ENCODE measurements at regions not wholly inside any gene's neighbourhood (a gene's known extent, or its start where the extent isn't known, plus 50 kb on each side); places are given as distances from the start of the nearest gene placed in this dataset.
"Not testable (repeated sequence)": the region's sequence is repeated elsewhere in the genome, so short reads cannot be mapped to it uniquely, and the experiment has no call there.

DNA sequence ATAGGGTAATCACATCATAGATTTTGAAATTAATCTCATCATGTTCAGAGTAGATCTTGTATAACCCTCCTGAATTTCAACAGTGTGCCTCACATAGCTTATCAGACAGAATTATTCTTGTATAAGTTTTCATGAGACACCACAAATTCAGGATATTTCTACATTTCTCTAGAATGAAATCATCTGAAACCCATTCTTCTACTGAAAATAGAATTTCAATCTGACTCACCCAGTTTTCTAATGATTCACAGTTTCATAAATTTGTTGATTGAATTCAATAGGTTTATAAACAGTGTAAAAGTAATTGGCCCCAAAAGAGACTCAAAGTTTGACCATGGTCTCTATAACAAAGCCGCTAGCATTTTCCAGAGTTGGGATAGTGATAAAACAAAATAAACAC, 1082.6 kb upstream of the EPHA6 start:
- Histone ChIP-seq H3K79me2 (ENCODE audit: low read length) (no peaks in the 10 kb centered on the region), H3K9me2 (replicated peaks; ENCODE audit: low read length) (no peaks in the 10 kb centered on the region), H3K9me3 (ENCODE audit: low read length) (no peaks in the 10 kb centered on the region), H3K27ac (ENCODE audit: low read length) (no peak overlapping the region), H3F3A (ENCODE audit: low read length, unreplicated experiment) (no peaks in the 10 kb centered on the region), H3K27me3 (ENCODE audit: low read length) (no peaks in the 10 kb centered on the region), H3K9ac (ENCODE audit: low read length) (no peak overlapping the region), H4K20me1 (ENCODE audit: low read length) (no peaks in the 10 kb centered on the region), H3K4me1 (ENCODE audit: insufficient read depth, low read length) (no peaks in the 10 kb centered on the region), H3K36me3 (ENCODE audit: low read depth, low read length) (no peaks in the 10 kb centered on the region), H2AFZ (ENCODE audit: low read length) (no peak overlapping the region), H3K4me3 (ENCODE audit: low read length) (no peak overlapping the region), H3K4me2 (ENCODE audit: low read length) (no peak overlapping the region)
- TF ChIP-seq EZH2 (IDR thresholded peaks at IDR 0.05; ENCODE audit: low read length, unreplicated experiment) (no peak), EZH2phosphoT487 (IDR thresholded peaks at IDR 0.05; ENCODE audit: borderline replicate concordance, low read length) (no peak)
- ChIA-PET CTCF (no interaction called here), POLR2A (ENCODE audit: unreplicated experiment) (no interaction called here)
- BruUV-seq (replicated peaks): no TSS peak
- no peak for ATAC-seq
- DNase-seq: peak; percentile 9
- intact Hi-C loops (cut with micrococcal nuclease): no loop called here

DNA sequence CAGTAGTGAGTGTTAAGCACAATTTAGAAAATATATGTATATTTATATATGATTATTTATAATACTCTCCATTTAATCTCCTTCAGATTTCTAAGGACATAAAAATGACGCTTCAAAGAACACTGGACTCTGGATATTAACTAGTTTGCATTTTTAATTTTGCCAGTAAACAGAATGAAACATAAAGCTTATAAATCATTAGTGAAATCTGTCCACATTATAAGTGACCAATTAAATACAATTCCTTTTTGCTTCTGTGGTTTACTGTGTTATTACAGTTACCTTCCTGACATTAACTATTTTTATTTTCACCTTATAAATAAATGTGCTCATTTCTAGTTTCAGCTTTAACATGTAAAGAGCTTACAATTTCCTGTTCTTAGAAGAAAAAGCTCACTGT, 1081.1 kb upstream of the EPHA6 start:
- Histone ChIP-seq H3K9me2 (replicated peaks; ENCODE audit: low read length) (no peaks in the 10 kb centered on the region), H3K27ac (ENCODE audit: low read length) (no peak overlapping the region), H4K20me1 (ENCODE audit: low read length) (no peaks in the 10 kb centered on the region), H3K9ac (ENCODE audit: low read length) (no peak overlapping the region), H3K4me2 (ENCODE audit: low read length) (no peak overlapping the region), H3F3A (ENCODE audit: low read length, unreplicated experiment) (no peaks in the 10 kb centered on the region), H2AFZ (ENCODE audit: low read length) (no peak overlapping the region), H3K9me3 (ENCODE audit: low read length) (no peaks in the 10 kb centered on the region), H3K27me3 (ENCODE audit: low read length) (no peaks in the 10 kb centered on the region), H3K79me2 (ENCODE audit: low read length) (no peaks in the 10 kb centered on the region), H3K4me3 (ENCODE audit: low read length) (no peak overlapping the region), H3K36me3 (ENCODE audit: low read depth, low read length) (no peaks in the 10 kb centered on the region), H3K4me1 (ENCODE audit: insufficient read depth, low read length) (no peaks in the 10 kb centered on the region)
- intact Hi-C loops (cut with micrococcal nuclease): no loop called here
- no peak for ATAC-seq
- no peak for TF ChIP-seq EZH2 (IDR thresholded peaks at IDR 0.05; ENCODE audit: low read length, unreplicated experiment)
- TF ChIP-seq EZH2phosphoT487 (IDR thresholded peaks at IDR 0.05; ENCODE audit: borderline replicate concordance, low read length): no peak
- TF ChIP-seq, protein P1, sequence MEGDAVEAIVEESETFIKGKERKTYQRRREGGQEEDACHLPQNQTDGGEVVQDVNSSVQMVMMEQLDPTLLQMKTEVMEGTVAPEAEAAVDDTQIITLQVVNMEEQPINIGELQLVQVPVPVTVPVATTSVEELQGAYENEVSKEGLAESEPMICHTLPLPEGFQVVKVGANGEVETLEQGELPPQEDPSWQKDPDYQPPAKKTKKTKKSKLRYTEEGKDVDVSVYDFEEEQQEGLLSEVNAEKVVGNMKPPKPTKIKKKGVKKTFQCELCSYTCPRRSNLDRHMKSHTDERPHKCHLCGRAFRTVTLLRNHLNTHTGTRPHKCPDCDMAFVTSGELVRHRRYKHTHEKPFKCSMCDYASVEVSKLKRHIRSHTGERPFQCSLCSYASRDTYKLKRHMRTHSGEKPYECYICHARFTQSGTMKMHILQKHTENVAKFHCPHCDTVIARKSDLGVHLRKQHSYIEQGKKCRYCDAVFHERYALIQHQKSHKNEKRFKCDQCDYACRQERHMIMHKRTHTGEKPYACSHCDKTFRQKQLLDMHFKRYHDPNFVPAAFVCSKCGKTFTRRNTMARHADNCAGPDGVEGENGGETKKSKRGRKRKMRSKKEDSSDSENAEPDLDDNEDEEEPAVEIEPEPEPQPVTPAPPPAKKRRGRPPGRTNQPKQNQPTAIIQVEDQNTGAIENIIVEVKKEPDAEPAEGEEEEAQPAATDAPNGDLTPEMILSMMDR (conservative IDR thresholded peaks at IDR 0.05; ENCODE audit: low read depth, low read length): no peak
- POLR2A ChIA-PET (ENCODE audit: unreplicated experiment): no interaction called here
- DNase-seq: no peak
- BruUV-seq (replicated peaks): no TSS peak
- CTCF ChIA-PET: no interaction called here

DNA sequence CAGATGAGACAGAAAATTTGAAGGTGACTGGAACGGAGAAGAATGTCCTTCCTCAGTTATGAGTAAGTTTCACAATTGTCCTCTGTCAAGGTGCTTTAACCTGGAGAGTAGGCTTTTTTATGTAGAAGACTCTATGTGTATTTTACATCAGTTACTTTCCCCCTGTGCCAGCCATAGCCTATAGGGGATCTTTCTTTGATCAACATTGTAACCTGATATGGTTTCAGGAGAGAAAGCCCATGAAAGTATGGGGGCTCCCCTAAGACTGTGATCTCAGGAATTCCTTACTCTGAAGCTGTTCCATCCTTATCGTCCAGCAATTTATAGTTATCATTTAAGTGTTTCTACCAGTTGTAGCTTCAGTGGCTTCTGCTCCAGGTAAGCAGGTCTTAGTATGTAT, 1076.3 kb upstream of the EPHA6 start:
- Histone ChIP-seq H3K4me3 (ENCODE audit: low read length) (no peak overlapping the region), H4K20me1 (ENCODE audit: low read length) (no peaks in the 10 kb centered on the region), H3K36me3 (ENCODE audit: low read depth, low read length) (no peaks in the 10 kb centered on the region), H3K4me2 (ENCODE audit: low read length) (no peak overlapping the region), H3K9me3 (ENCODE audit: low read length) (no peaks in the 10 kb centered on the region), H2AFZ (ENCODE audit: low read length) (no peak overlapping the region), H3K27ac (ENCODE audit: low read length) (no peak overlapping the region), H3K9ac (ENCODE audit: low read length) (no peak overlapping the region), H3K27me3 (ENCODE audit: low read length) (no peaks in the 10 kb centered on the region), H3K79me2 (ENCODE audit: low read length) (no peaks in the 10 kb centered on the region), H3K9me2 (replicated peaks; ENCODE audit: low read length) (no peaks in the 10 kb centered on the region), H3F3A (ENCODE audit: low read length, unreplicated experiment) (no peaks in the 10 kb centered on the region), H3K4me1 (ENCODE audit: insufficient read depth, low read length) (no peaks in the 10 kb centered on the region)
- POLR2A ChIA-PET (ENCODE audit: unreplicated experiment): no interaction called here
- ATAC-seq: no peak
- no TSS peak for BruUV-seq (replicated peaks)
- TF ChIP-seq EZH2phosphoT487 (IDR thresholded peaks at IDR 0.05; ENCODE audit: borderline replicate concordance, low read length): no peak
- TF ChIP-seq EZH2 (IDR thresholded peaks at IDR 0.05; ENCODE audit: low read length, unreplicated experiment): no peak
- TF ChIP-seq, protein P1 (conservative IDR thresholded peaks at IDR 0.05; ENCODE audit: low read depth, low read length): no peak
- no peak for DNase-seq
- CTCF ChIA-PET: no interaction called here
- intact Hi-C loops (cut with micrococcal nuclease): no loop called here

DNA sequence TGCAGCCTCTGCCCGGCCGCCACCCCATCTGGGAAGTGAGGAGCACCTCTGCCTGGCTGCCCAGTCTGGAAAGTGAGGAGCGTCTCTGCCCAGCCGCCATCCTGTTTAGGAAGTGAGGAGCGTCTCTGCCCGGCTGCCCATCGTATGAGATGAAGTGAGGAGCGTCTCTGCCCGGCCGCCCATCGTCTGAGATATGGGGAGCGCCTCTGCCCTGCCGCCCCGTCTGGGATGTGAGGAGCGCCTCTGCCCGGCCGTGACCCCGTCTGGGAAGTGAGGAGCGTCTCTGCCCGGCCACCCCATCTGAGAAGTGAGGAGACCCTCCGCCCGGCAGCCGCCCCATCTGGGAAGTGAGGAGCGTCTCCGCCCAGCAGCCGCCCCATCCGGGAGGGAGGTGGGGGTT, 1069.5 kb upstream of the EPHA6 start:
- H3K27me3 ChIP-seq (ENCODE audit: low read length); H3K79me2 ChIP-seq (ENCODE audit: low read length); H3K9ac ChIP-seq (ENCODE audit: low read length); H2AFZ ChIP-seq (ENCODE audit: low read length); H3K9me3 ChIP-seq (ENCODE audit: low read length); POLR2A ChIA-PET (ENCODE audit: unreplicated experiment); DNase-seq; H3K36me3 ChIP-seq (ENCODE audit: low read depth, low read length); intact Hi-C loops (cut with micrococcal nuclease); H3K4me1 ChIP-seq (ENCODE audit: insufficient read depth, low read length); ATAC-seq; H3K4me2 ChIP-seq (ENCODE audit: low read length); H3K27ac ChIP-seq (ENCODE audit: low read length); H3K4me3 ChIP-seq (ENCODE audit: low read length); H3K9me2 ChIP-seq (replicated peaks; ENCODE audit: low read length); CTCF ChIA-PET; BruUV-seq (replicated peaks); H4K20me1 ChIP-seq (ENCODE audit: low read length); H3F3A ChIP-seq (ENCODE audit: low read length, unreplicated experiment): not testable (repeated sequence)

Measured in PC-3 (cell line).